OCI-M2 (cell line): ENCODE measurements at regions not wholly inside any gene's neighbourhood (a gene's known extent, or its start where the extent isn't known, plus 50 kb on each side); places are given as distances from the start of the nearest gene placed in this dataset.
"Not testable (repeated sequence)": the region's sequence is repeated elsewhere in the genome, so short reads cannot be mapped to it uniquely, and the experiment has no call there.

Experiments
- DNase-seq: peaks from one replicate; lab custom pipeline; 2025; ENCODE audit not compliant: unreplicated experiment; lab: John Stamatoyannopoulos, UW

DNA sequence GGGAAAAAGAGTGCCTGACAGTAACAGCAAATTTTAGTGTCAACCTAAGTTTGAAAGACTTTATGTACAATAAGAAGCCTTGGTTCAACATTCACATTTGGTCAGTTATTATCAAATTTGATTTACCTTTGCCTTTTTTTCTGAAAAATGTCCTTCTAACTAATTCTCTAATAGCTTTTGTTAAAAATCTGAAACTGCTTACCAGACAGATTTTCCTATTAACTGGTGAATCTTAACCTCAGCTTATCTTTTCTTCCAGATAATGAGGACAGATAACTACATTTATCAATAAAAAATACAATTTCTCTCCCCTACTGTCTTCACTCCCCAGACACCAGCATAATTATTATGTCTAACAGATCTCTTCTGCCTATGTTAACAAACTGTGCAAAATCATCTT is 988.5 kb downstream of the CDH18 start:
- DNase-seq: no peak

DNA sequence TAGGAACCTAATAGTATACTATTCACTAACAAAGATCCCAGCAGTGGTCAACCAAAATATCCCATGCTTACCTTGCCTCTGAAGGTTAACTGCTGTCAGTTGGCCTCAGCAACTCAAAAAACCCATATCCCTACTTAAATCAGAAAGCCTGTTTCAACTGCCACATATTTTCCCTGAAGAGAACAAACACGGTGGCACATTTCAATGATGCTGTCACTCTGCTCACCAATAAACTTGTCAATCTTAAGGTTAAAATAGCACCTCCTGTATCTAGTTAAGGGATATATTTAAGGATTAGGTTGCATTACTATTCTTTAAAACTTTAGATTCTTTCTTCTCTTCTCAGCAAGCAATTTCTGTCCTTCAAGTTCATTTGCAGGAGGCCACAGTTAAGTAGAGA is 986.9 kb downstream of the CDH18 start:
- no peak for DNase-seq

DNA sequence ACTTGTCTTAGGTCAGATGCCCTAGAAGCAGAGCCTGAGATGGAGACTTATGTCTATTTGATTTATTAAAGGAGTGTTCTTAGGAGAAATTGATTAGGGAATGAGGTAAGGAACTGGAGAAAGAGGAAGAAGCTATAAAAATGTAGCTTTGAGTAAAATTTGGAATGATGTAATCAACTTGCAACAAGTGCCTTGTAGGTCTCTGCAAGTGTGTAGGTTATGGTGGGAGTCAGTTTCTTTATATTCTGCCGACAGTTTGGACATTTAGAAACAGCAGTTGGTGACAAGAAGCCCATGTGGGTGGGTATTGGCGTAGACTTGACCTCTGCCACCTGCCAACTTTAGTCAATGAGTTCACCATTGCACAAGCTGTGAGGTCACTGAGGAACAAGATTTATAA is 986.5 kb downstream of the CDH18 start:
- no peak for DNase-seq

DNA sequence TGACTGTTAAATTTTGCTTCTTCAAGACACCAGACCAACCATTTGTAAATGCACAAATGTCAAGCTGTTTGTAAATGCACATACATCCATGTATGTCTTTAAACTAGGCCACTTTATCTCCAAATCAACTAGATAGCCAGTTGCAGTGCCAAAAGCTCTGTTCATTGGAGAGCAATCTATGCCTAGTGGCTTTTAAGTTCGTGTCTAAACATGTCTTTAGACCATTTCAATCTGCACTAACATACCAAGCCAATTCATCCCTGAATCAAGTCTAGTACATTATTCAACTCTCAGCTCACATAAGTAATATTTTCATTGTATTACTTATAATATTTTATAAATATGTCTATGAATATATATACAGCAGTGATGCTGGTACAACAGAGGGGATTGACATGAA is 985.9 kb downstream of the CDH18 start:
- DNase-seq: no peak

DNA sequence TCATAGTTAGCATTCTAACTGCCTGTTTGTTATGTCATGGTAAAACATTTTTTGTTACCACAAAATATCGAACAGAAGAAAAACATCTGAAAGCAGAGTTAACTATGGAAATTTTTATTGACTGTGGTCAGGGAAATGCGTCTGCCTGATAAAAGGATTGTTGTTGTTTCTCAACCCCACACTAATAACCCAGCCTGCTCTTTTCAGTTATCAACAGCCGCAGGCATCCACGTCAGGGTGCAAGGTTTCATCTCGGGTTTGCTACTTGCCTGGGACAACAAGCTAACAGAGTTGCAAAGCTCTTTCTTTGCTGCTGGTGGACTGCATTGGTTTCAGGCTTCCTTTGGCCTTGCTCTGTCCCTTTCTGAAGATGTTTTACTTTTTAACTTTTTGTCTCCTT is 969.2 kb downstream of the CDH18 start:
- DNase-seq: peak; percentile 70

DNA sequence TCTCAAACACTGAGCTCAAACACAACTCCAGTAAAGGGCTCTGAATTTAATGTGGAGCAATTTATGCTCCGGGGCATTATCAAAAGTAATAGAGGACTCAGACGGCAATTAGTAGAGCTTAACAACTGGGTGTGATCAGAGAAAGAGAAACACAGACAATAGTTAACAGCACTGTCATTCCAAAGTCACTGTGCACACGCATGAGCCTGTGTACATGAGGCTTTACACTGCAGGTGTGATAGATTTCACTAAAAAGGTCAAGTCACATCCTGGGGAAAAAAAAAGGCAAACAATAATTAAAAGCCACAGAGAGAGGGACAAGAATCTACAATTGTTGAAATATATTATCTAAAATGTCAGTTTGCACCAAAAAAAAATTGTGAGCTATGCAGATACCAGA is 956.5 kb downstream of the CDH18 start:
- no peak for DNase-seq

DNA sequence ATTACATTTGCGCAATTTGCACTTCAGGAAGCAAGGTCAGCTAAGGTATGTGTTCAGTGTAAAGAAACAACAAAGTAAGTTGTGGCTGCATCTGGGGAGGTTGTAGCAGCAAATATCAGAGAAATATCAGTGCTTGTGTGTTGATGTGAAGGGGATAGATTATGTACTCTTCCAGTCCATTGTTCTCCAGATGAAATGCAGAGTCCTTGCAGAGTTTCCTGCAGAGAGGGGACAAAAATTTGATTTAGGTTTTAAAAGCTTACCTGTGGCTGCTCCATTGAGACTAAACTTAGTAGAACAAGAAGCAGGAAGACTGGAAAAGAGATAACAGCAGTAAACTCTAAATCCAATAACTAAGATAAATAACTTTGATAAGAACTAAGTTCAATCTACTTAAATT is 952.2 kb downstream of the CDH18 start:
- no peak for DNase-seq

DNA sequence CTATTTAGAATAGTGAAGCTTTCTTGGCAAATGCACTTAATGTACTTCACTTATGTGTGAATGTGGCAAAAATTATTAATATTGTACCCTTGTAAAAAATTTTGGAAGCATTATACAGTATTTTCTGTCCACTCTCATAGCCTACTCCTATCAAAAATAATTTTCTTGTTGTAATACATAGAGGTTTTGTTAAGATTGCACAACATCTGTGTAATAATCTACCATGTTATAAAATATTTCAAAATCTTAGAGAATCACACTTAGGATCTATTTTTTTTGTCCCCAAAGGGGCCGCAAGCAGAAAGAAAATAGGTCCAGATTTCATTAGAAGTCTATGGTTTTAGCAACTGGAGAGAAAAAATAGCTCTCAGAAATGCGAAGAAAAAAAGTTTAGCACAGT is 945.9 kb downstream of the CDH18 start:
- DNase-seq: no peak

DNA sequence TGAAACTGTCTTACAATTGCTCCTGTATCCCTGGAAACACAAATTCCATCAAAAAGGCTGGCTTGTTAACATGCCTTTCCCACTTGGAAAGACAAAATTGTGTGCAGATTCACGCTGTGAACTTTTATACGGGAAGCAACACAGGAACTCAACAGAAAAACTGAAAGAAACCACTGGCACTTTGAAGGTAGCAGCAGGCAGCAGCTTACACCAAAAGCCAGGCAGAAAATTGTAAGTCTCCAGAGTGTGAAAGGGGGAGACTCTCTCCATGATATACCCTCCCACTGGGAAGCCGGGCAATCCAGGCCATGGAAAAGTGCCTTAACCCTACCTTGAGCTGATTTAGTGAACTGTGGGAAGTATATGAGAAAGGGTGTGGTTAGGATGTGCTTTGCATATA is 943.7 kb downstream of the CDH18 start:
- no peak for DNase-seq

DNA sequence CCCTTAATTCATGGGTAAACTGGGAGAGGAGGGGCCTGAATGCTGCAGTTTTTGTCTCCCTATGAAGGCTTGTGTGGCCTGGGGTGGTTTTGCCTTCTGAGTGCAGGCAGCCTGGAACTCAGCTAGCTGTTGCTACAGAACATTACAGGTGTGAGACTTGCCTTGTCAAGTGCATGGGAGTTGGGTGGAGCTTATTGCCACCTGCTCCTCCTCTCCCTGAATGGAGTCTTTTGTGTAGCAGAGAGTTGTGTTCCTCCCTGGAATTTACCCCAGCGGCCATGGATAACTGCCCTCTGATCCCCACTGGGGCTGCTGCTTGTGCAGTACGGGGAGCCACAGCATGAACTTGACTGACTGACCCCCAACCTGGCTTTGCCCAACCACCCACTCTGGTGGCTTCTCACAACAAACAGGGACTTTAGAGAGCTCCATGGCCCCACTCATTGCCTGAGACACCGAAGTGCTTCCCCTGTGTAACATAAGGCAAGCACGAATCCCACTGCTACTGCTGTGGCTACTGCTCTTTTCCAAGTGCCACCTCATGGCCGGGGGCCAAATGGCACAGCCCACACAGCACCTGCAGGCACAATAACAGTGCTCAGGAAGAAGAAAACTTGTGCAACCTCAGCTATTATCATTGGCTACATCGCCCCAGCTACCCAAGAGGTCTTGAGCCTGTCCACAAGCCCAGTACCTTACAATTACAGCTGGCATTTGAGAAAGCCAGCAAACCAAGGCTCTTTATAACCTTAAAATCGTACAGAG is 942.9 kb downstream of the CDH18 start:
- DNase-seq: no peak

DNA sequence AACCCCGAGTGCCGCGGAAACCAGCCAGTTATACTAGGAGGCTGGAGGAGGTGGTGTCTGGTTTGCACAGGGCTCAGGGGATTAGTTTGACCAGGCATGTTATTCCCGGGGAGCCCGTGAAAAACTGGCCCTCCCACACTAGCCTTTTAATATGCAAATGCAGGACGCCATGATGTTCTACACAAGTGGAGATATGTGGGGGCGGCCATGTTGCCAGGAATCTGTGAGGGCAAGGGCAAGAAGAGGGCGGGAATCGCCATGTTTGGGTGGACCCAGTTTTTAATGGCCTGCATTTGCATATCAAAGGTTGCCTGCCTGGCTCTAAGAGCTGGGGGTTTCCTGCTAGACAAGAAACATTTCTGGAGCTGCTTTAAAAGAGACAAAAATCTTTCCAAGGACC is 940.7 kb downstream of the CDH18 start:
- DNase-seq: no peak

DNA sequence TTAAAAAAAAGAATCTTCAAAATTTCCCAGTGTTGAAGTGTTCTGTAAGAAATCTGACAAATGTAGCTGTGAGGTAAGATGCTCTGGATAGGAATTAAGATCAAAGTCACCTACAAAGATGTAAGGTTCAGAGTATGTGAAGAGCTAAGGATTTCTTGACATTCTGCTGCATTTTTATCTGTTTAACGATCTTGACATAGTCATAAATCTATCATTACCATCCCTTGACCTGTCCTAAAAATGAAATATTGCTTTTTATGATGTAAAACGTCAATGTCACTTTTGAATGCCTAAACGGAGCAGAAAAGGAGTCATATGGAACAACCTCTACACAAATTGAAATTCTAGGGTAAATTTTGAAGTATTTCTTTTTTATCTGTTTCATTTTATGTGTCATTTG is 939.3 kb downstream of the CDH18 start:
- DNase-seq: no peak

DNA sequence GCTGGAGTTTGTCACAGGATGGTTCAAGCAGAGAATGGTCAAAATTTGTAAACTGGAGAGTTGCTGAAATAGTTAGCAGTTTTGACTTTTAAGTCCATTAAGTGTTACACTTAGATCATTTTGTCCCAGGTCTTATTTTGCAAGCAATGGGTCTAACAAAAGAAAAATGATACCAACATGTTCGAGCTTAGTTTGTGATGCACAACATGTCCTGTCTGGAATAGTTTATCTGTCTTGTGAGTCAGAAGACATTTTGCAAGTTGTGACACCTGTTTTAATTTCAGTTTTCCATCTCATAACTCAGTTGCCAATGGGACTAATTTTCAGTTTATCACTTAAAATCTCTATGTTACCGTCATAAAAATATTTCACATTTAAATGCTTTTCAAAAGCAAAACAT is 929.8 kb downstream of the CDH18 start:
- DNase-seq: no peak

DNA sequence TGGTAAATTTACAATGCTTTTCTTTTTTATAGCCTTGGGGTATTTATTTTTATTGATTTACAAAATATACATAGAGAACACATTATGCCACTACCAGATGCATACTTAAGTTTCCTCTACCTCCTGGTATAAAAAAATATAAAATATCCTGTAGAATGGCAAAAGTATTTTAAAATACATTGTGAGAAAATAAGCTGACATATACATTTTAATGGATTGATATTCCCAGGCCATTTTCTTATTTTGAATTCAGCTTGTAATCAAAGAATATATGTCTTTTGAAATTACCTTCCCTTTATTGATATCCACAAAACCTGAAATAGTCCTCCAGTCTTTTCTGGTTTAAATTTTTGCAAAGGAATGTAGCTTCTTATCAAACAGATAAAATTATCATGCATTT is 923.9 kb downstream of the CDH18 start:
- no peak for DNase-seq

DNA sequence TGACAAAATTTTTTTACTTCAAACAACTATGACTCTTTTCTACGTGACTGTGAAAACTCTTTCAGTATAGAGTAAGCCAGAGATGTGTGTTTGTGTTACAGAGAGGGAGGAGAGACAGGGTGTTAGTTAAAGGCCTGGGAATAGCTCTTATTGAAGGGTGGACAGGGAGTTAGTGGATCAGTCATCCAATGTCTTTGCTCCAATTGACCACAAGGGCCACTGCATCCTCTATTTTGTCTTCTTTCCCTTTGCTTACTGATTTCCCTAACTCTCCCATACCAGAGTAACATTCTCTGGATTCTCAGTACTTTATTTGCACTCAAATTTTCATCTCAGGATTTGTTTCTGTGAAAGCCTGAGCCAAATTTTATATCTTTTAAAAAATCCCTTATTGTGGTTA is 920.3 kb downstream of the CDH18 start:
- no peak for DNase-seq

DNA sequence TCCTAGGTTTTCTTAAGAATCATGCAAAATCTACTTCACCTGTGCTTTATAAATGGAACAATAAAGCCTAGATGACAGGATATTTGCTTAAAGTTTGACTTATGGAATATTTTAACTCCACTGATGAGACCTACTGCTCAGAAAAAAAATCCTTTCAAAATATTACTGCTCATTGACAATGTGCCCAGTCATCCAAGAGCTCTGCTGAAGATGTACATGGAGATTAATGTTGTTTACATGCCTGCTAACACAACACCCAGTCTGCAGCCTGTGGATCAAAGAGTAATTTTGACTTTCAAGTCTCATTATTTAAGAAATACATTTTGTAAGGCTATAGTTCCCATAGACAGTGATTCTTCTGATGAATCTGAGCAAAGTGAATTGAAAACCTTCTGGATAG is 889.6 kb downstream of the CDH18 start:
- no peak for DNase-seq

DNA sequence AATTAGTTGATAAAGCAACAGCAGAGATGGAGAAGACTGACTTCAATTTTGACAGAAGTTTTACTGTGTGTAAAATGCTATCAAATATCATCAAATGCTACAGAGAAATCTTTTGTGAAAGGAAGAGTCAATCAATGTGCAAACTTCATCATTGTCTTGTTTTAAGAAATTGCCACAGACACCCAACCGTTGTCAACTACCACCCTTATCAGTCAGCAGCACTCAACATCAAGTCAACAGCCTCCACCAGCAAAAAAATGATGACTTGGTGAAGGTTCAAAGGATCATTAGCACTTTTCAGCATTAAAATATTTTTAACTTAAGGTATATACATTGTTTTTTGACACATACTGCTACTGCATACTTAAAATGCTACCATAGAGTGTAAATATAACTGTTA is 888.8 kb downstream of the CDH18 start:
- no peak for DNase-seq

DNA sequence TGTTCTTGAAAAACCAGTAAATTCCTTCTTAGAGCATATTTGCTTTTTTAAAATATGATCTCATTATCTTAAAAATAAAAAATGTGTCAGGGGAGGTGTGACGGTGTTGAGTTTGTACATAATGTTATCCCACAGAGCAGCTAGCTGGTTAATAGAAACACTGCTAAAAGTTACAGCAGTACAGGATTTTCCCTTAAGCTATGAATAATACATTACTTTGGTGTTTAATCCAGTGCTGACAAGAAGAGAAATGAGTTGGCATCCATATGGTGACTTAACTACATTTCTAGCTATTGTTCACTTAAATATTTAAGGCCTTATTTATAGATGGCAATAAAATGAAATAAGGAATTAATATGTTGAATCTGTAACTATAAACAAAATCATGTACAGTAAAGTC is 883.1 kb downstream of the CDH18 start:
- no peak for DNase-seq

DNA sequence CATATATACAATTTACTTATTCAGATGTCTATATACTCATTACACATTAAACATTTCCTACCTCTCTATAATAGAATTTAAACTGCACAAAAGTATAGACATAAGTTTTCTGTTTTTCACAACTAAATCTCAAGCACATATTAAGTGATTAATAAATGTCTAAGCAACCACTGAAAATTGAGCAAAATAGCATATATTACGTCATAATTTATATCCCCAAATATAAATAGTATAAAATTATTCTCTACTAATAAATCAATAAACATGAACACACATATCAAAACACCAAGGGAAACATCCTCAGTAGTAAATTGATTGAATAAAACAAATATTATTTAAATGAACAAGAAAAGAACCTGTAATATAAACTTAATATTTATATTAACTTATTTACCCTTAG is 865.1 kb downstream of the CDH18 start:
- DNase-seq: no peak

DNA sequence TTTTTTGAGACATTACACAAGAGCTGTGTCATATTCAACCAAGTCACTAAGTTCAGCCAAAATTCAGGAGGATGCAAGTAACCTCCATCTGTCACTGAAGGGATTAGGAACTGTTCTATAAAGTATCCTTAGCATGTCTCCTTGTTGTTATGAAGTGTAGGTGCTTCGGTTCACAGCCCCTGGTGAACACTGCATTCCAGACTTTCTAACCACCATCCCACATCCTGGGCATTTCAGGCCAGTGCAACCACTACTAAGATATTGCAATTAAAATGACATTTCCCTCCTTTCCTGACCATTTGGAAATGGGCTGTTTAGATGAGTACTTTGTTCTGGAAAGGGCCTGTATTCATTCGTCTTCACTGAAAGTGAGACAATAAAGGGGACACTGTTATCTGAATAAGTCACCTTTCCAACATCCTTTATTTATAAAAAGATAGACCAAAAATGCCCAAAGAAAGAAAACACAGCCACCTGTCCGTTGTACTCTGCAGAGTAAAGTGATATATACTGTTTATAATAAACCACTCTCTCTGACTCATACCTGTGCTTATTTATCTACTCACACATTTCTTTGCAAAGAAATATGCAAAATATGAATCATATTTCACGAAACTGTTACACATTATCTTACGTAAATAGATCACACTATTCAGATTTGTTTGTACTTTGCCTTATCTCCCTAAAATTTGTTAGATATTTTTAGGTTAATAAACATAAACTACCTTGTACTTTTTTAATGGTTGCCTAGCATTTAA is 861.9 kb downstream of the CDH18 start:
- DNase-seq: no peak

DNA sequence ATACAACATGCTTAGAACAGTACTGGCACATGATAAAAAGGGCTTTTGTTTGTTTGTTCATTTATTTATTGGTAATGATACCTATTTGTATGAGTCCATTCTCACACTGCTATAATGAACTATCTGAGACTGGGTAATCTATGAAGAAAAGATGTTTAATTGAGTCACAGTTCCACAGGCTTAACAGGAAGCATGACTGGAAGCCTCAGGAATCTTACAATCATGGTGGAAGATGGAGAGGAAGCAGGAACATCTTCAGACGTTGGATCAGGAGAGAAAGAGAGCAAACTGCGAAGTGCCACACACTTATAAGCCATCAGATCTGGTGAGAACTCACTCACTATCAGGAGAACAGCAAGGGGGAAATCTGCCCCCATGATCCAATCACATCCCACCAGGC is 847.7 kb downstream of the CDH18 start:
- DNase-seq: no peak

DNA sequence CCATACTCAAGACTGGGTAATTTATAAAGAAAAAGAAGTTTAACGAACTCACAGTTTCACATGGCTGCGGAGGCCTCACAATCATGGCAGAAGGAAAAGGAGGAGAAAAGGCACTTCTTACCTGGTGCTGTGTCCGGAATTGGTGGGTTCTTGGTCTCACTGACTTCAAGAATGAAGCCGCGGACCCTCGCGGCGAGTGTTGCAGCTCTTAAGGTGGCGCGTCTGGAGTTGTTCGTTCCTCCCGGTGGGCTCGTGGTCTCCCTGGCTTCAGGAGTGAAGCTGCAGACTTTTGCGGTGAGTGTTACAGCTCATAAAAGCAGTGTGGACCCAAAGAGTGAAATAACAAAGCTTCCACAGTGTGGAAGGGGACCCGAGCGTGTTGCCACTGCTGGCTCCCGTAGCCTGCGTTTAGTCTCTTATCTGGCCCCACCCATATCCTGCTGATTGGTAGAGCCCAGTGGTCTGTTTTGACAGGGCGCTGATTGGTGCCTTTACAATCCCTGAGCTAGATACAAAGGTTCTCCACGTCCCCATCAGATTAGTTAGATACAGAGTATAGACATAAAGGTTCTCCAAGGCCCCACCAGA is 846.0 kb downstream of the CDH18 start:
- DNase-seq: not testable (repeated sequence)
